SK-N-SH (cell line): ENCODE measurements at regions not wholly inside any gene's neighbourhood (a gene's known extent, or its start where the extent isn't known, plus 50 kb on each side); places are given as distances from the start of the nearest gene placed in this dataset.
"Not testable (repeated sequence)": the region's sequence is repeated elsewhere in the genome, so short reads cannot be mapped to it uniquely, and the experiment has no call there.

Experiments
- CTCF ChIA-PET: fragments of 300-600, 350-600 bp; formaldehyde crosslinking; extraction: SDS; loops from one replicate; lab custom pipeline; 2021; lab: Yijun Ruan, JAX
- POLR2A ChIA-PET: fragments of 350-600 bp; sonication (Branson Sonifier 250); formaldehyde crosslinking; extraction: SDS; loops from one replicate; lab custom pipeline; 2020; ENCODE audit warnings: antibody characterized with exemption, inconsistent platforms; lab: Yijun Ruan, JAX
- DNase-seq: peaks from one replicate; pipeline ENCODE4 v3.0.0; 2012
- H2AFZ ChIP-seq: fragments of 200-600 bp; sonication (generic); 2 replicates; pipeline ENCODE4 v1.8.1; 2016; ENCODE audit warnings: antibody characterized with exemption, mild to moderate bottlenecking, low read depth
- H3F3A ChIP-seq: fragments of 200-600 bp; sonication (generic); replicated peaks from 2 replicates; pipeline ENCODE3; 2016; ENCODE audit warnings: antibody characterized with exemption, mild to moderate bottlenecking; ENCODE audit not compliant: insufficient read depth
- H3K27ac ChIP-seq, 2 experiments: fragments of 200-500 bp in 1 of 2; fragments of 200-600 bp in 1 of 2; sonication (Bioruptor generic) in 1 of 2; sonication (generic), shearing (Covaris generic) in 1 of 2; 2 replicates each; pipeline versions ENCODE4 v1.5.1 to v1.6.1; 2014 to 2016; ENCODE audit warnings: low read depth in 2 of 2, inconsistent platforms in 1 of 2, low read length in 1 of 2, mild to moderate bottlenecking in 1 of 2, mixed read lengths in 1 of 2
- H3K27me3 ChIP-seq: fragments of 200-600 bp; sonication (generic), shearing (Covaris generic); 2 replicates; pipeline ENCODE4 v1.6.1; 2016; ENCODE audit warnings: mixed run types; ENCODE audit not compliant: insufficient read depth
- H3K36me3 ChIP-seq, 2 experiments: fragments of 200-500 bp in 1 of 2; fragments of 200-600 bp in 1 of 2; sonication (Bioruptor generic) in 1 of 2; sonication (generic) in 1 of 2; replicated peaks in 1 of 2; 2 replicates each; pipeline versions ENCODE3 to v1.5.1; 2014 to 2016; ENCODE audit warnings: low read length in 1 of 2, mild to moderate bottlenecking in 1 of 2; ENCODE audit not compliant: insufficient read depth in 2 of 2, control insufficient read depth in 1 of 2
- H3K4me1 ChIP-seq, 2 experiments: fragments of 200-500 bp in 1 of 2; fragments of 200-600 bp in 1 of 2; sonication (Bioruptor generic) in 1 of 2; sonication (generic), shearing (Covaris generic) in 1 of 2; 2 replicates each; pipeline versions ENCODE4 v1.5.1 to v1.6.1; 2014 to 2016; ENCODE audit warnings: low read depth in 1 of 2, low read length in 1 of 2, mixed run types in 1 of 2; ENCODE audit not compliant: insufficient read depth in 2 of 2, control insufficient read depth in 1 of 2
- H3K4me2 ChIP-seq: fragments of 200-600 bp; sonication (generic), shearing (Covaris generic); 2 replicates; pipeline ENCODE4 v1.6.1; 2017; ENCODE audit warnings: mixed run types
- H3K4me3 ChIP-seq, 2 experiments: fragments of 200-500 bp in 1 of 2; fragments of 200-600 bp in 1 of 2; sonication (Bioruptor generic) in 1 of 2; sonication (generic), shearing (Covaris generic) in 1 of 2; 2 replicates each; pipeline versions ENCODE4 v1.5.1 to v1.8.1; 2014 to 2016; ENCODE audit warnings: low read depth in 2 of 2, inconsistent platforms in 1 of 2, low read length in 1 of 2, mild to moderate bottlenecking in 1 of 2, mixed read lengths in 1 of 2, moderate library complexity in 1 of 2
- H3K79me2 ChIP-seq: fragments of 200-600 bp; sonication (generic); 2 replicates; pipeline ENCODE4 v1.8.1; 2017; ENCODE audit warnings: mild to moderate bottlenecking; ENCODE audit not compliant: insufficient read depth
- H3K9ac ChIP-seq: fragments of 200-600 bp; sonication (generic); 2 replicates; pipeline ENCODE4 v1.6.1; 2017; ENCODE audit warnings: mixed run types
- H3K9me2 ChIP-seq: fragments of 200-600 bp; sonication (generic); 2 replicates; pipeline ENCODE4 v1.6.1; 2017; ENCODE audit warnings: mixed run types
- H3K9me3 ChIP-seq: fragments of 200-600 bp; sonication (generic); 2 replicates; pipeline ENCODE4 v1.6.1; 2017; ENCODE audit warnings: mixed run types, mild to moderate bottlenecking, moderate library complexity
- H4K20me1 ChIP-seq: fragments of 200-600 bp; sonication (generic); 2 replicates; pipeline ENCODE4 v1.6.1; 2017; ENCODE audit warnings: mild to moderate bottlenecking, mixed run types; ENCODE audit not compliant: insufficient read depth
- CHD2 ChIP-seq: fragments of 150-350 bp; IDR thresholded peaks from 2 replicates; pipeline ENCODE4 v1.6.1; 2018; ENCODE audit warnings: low read length; ENCODE audit not compliant: partially characterized antibody
- CTCF ChIP-seq: fragments of 200-600 bp; sonication (generic); IDR thresholded peaks from 2 replicates; pipeline ENCODE4 v1.6.1; 2017; ENCODE audit warnings: antibody characterized with exemption, mild to moderate bottlenecking, moderate library complexity
- EP300 ChIP-seq, 2 experiments: IDR thresholded peaks; 2 replicates each; pipeline versions ENCODE4 v1.4.0 to v1.6.1; 2012; ENCODE audit warnings: borderline replicate concordance in 1 of 2, low read depth in 1 of 2, low read length in 1 of 2
- FOXJ3 ChIP-seq: sonication (generic); formaldehyde crosslinking; IDR thresholded peaks from 2 replicates; pipeline ENCODE4 v1.5.1; 2020; ENCODE audit warnings: mild to moderate bottlenecking, missing genetic modification reagents
- MEF2A ChIP-seq: IDR thresholded peaks from 2 replicates; pipeline ENCODE4 v1.4.0; 2012; ENCODE audit warnings: low read depth, borderline replicate concordance
- MXI1 ChIP-seq: IDR thresholded peaks from 2 replicates; pipeline ENCODE4 v1.6.1; 2012; ENCODE audit warnings: mild to moderate bottlenecking, low read depth, low read length, improper control_type of control experiment
- NRF1 ChIP-seq: IDR thresholded peaks from 2 replicates; pipeline ENCODE4 v1.6.1; 2012; ENCODE audit warnings: low read depth, mild to moderate bottlenecking, low read length
- POLR2AphosphoS5 ChIP-seq: IDR thresholded peaks from 2 replicates; pipeline ENCODE4 v1.6.1; 2012; ENCODE audit warnings: low read depth, low read length
- SIN3A ChIP-seq: IDR thresholded peaks from 2 replicates; pipeline ENCODE4 v1.6.1; 2012; ENCODE audit warnings: low read depth, mild to moderate bottlenecking, low read length, moderate library complexity, borderline replicate concordance
- TCF12 ChIP-seq: IDR thresholded peaks from 2 replicates; pipeline ENCODE4 v1.4.0; 2012
- WGBS: methylation state at CpG from one replicate; pipeline ENCODE4 v1.1.6; 2017; ENCODE audit warnings: low lambda C conversion rate; 5-methylcytosine and 5-hydroxymethylcytosine counted together

- no CpG with 5 or more reads among the region's 2 CpGs for WGBS
- H3K36me3 ChIP-seq, H2AFZ ChIP-seq, H4K20me1 ChIP-seq, CTCF ChIA-PET, DNase-seq, H3K9ac ChIP-seq, H3K4me2 ChIP-seq, H3K4me1 ChIP-seq, POLR2A ChIA-PET, H3K9me3 ChIP-seq, H3K27ac ChIP-seq, H3K9me2 ChIP-seq, H3K4me3 ChIP-seq, H3F3A ChIP-seq, H3K79me2 ChIP-seq, H3K27me3 ChIP-seq: not testable (repeated sequence)
Measured at GRCh38 chr9:61628951-61629350, 439.1 kb downstream of the SPATA31A7 start.

DNA sequence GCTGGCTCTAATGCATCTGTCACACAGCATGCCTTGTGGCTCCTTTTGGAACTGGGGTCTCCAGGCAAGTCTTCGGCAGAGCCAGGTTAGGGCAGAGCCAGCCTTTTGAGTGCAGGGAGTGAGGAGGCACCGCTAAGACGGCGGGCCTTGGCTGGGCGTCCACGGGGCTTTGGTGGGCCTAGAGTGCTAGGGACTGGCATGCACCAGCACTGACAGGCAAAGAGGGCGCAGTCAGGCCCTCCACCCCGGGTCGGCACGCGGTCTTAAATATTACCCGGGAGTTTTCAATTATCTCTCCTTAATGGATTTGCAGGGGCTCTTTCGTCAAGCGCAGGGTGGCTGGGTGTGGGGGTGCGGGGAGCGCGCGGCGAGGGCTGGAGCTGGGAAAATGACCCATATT is 444.4 kb downstream of the SPATA31A7 start:
- H3K4me2 ChIP-seq = no peak overlapping the region
- H3K9me2 ChIP-seq = no peaks in the 10 kb centered on the region
- no peaks in the 10 kb centered on the region for H4K20me1 ChIP-seq
- no peaks in the 10 kb centered on the region for H3K4me1 ChIP-seq
- no peak overlapping the region for H3K9ac ChIP-seq
- no peaks in the 10 kb centered on the region for H3K27me3 ChIP-seq
- DNase-seq = no peak
- no peak overlapping the region for H3K27ac ChIP-seq
- CTCF ChIA-PET = no interaction called here
- H3K4me3 ChIP-seq = no peak overlapping the region
- no peaks in the 10 kb centered on the region for H3K36me3 ChIP-seq
- H3K9me3 ChIP-seq = no peaks in the 10 kb centered on the region
- H2AFZ ChIP-seq = no peak overlapping the region
- no peaks in the 10 kb centered on the region for H3F3A ChIP-seq
- H3K79me2 ChIP-seq = no peaks in the 10 kb centered on the region
- no peak for TF ChIP-seq NRF1
- TF ChIP-seq CTCF = no peak
- TF ChIP-seq MEF2A = no peak
- TF ChIP-seq TCF12 = no peak
- no peak for TF ChIP-seq CHD2
- no peak for TF ChIP-seq EP300 (IDR thresholded peaks at IDR 0.05; ENCODE audit: borderline replicate concordance in 1 of 2, low read depth in 1 of 2, low read length in 1 of 2)
- no peak for TF ChIP-seq SIN3A
- no peak for TF ChIP-seq POLR2AphosphoS5
- no peak for TF ChIP-seq FOXJ3 (CRISPR knock-in tag)
- no peak for TF ChIP-seq MXI1
- TF ChIP-seq, all 33 proteins: peak for 0
- no CpG with 5 or more reads among the region's 19 CpGs for WGBS
- POLR2A ChIA-PET = no interaction called here

GRCh38 chr9:61664232-61664631 is 474.4 kb downstream of the SPATA31A7 start:
- H3K9ac ChIP-seq, H3K9me3 ChIP-seq, H3K27me3 ChIP-seq, H3K79me2 ChIP-seq, H2AFZ ChIP-seq, CTCF ChIA-PET, H3F3A ChIP-seq, H3K36me3 ChIP-seq, DNase-seq, H3K4me3 ChIP-seq, H3K4me1 ChIP-seq, POLR2A ChIA-PET, H3K4me2 ChIP-seq, H4K20me1 ChIP-seq, H3K27ac ChIP-seq, H3K9me2 ChIP-seq: not testable (repeated sequence)
- WGBS = 10% methylated on average over 2 of the region's 6 CpGs
